A549 (cell line): ENCODE measurements at regions not wholly inside any gene's neighbourhood (a gene's known extent, or its start where the extent isn't known, plus 50 kb on each side); places are given as distances from the start of the nearest gene placed in this dataset.

Source experiments
- TFCP2L1 ChIP-seq: fragments of 250-450 bp; sonication (Bioruptor Pico); IDR thresholded peaks from 2 replicates; pipeline ENCODE4 v1.5.0; 2021; ENCODE audit warnings: mild to moderate bottlenecking
- TF ChIP-seq, protein P1 (sequence below): fragments of >200 bp; sonication (Bioruptor Twin); formaldehyde crosslinking; IDR thresholded peaks from 3 replicates; pipeline ENCODE4 v1.5.1; 2016
- TF ChIP-seq, protein P2 (sequence below): fragments of 450-650 bp; IDR thresholded peaks from 2 replicates; pipeline ENCODE4 v1.6.1; 2014; ENCODE audit warnings: antibody characterized with exemption

DNA sequence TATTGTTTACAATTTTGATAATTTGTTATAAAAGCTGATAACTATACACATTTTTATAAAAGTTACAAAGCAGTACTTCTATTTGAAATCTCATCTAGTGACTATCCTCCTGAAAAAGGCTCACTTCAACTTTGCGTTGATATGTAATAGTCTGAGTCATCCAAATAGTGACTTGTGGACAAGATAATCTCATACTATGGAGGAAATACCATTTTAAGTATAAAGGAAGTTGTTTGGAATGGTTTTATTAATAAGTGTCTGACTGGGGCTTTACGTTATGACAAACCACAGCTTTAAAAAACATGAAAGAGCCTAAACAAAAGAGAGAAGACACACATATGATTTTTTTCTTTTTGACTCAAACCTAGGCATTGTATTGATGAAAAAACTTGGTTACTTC lies 272.3 kb upstream of the COL3A1 start:
- TF ChIP-seq TFCP2L1 (CRISPR knock-in tag): no peak
- TF ChIP-seq, protein P1, sequence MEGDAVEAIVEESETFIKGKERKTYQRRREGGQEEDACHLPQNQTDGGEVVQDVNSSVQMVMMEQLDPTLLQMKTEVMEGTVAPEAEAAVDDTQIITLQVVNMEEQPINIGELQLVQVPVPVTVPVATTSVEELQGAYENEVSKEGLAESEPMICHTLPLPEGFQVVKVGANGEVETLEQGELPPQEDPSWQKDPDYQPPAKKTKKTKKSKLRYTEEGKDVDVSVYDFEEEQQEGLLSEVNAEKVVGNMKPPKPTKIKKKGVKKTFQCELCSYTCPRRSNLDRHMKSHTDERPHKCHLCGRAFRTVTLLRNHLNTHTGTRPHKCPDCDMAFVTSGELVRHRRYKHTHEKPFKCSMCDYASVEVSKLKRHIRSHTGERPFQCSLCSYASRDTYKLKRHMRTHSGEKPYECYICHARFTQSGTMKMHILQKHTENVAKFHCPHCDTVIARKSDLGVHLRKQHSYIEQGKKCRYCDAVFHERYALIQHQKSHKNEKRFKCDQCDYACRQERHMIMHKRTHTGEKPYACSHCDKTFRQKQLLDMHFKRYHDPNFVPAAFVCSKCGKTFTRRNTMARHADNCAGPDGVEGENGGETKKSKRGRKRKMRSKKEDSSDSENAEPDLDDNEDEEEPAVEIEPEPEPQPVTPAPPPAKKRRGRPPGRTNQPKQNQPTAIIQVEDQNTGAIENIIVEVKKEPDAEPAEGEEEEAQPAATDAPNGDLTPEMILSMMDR: no peak
- TF ChIP-seq, protein P2, sequence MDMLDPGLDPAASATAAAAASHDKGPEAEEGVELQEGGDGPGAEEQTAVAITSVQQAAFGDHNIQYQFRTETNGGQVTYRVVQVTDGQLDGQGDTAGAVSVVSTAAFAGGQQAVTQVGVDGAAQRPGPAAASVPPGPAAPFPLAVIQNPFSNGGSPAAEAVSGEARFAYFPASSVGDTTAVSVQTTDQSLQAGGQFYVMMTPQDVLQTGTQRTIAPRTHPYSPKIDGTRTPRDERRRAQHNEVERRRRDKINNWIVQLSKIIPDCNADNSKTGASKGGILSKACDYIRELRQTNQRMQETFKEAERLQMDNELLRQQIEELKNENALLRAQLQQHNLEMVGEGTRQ: no peak
